ENCODE measurements at regions not wholly inside any gene's neighbourhood (a gene's known extent, or its start where the extent isn't known, plus 50 kb on each side); places are given as distances from the start of the nearest gene placed in this dataset.

DNA sequence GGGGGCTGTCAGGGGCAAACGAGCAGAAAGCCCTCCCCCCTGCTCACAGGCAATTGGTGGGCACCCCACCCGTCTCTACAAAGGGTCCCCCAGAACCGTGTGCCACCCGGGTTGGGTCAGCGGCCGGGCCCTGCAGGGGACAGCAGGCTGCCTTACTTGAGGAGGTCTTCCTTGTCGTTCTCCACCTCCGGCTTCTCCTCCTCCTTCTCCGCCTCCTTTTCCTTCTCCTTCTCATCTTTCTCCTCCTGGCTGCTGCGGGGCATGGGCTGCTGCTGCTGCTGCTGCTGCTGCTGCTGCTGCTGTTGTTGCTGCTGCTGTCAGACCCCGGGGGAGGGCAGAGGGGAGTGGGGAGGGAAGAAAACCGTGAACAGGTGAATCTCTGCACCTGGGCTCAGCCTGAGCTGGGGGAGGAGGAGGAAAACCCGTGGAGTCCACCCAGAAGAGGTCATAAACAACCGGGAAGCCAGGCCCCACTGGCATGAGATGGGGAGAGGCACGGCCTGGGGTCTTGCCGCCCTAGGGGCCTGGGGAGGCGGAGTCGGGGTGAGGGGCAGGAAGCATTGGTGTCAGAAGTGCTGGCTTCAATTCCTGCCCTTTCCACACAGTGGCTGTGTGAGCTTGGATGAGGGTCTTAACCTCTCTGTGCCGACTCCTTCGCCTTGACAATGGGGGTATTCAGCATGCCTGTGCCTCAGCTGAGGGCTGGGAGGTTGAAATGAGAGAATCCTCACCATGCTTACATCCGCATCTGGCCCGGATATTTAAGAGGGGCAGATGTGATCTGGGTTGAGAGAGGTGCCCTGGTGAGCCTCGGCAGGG is 107.6 kb downstream of the RFLNA start:
- DNase-seq (ENCODE audit: low spot score): no peak
- Histone ChIP-seq H3K36me3 (peaks cover 39% of the 10 kb centered on the region), H3K27me3 (no peaks in the 10 kb centered on the region), H3K4me3 (no peak overlapping the region), H3K9me3 (no peaks in the 10 kb centered on the region), H3K27ac (peak overlapping the region; percentile 54 to 80), H3K4me1 (peaks cover 0 to 54% of the 10 kb centered on the region in 2 donors)
- TF ChIP-seq, protein P1, sequence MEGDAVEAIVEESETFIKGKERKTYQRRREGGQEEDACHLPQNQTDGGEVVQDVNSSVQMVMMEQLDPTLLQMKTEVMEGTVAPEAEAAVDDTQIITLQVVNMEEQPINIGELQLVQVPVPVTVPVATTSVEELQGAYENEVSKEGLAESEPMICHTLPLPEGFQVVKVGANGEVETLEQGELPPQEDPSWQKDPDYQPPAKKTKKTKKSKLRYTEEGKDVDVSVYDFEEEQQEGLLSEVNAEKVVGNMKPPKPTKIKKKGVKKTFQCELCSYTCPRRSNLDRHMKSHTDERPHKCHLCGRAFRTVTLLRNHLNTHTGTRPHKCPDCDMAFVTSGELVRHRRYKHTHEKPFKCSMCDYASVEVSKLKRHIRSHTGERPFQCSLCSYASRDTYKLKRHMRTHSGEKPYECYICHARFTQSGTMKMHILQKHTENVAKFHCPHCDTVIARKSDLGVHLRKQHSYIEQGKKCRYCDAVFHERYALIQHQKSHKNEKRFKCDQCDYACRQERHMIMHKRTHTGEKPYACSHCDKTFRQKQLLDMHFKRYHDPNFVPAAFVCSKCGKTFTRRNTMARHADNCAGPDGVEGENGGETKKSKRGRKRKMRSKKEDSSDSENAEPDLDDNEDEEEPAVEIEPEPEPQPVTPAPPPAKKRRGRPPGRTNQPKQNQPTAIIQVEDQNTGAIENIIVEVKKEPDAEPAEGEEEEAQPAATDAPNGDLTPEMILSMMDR (IDR thresholded peaks at IDR 0.05): no peak

DNA sequence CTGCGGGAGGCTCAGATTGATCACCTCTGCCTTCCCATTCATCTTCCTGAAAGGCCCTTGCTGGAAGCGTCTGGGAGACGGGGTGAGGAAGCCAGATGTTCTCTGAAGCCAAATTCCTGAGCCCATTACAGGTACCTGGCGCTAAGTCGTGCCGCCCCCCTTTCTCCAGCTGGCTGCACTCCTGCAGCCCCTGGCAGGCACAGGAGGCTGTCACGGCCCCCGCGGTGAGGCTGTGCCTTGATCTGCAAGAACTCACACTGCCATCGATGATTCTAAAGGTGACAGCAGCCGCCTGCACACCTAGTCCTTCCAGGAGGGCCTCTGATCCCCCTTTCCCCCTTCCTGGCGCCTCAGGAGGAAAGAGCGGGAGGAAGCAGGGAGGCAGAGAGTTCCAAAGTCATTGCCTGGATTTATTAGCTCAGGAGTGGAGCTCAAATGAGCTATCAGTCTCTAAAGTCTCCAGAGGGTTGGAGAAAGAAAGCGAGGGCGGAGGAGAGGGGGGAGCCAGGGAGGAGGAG is 106.9 kb downstream of the RFLNA start:
- peak overlapping the region in 1 of 2 donors; percentile 80 for H3K27ac ChIP-seq
- peaks cover 0 to 61% of the 10 kb centered on the region in 2 donors for H3K4me1 ChIP-seq
- H3K36me3 ChIP-seq: peaks cover 36% of the 10 kb centered on the region
- no peak overlapping the region for H3K4me3 ChIP-seq
- DNase-seq (ENCODE audit: low spot score): no peak
- H3K9me3 ChIP-seq: no peaks in the 10 kb centered on the region
- H3K27me3 ChIP-seq: no peaks in the 10 kb centered on the region
- TF ChIP-seq, protein P1 (IDR thresholded peaks at IDR 0.05): no peak

DNA sequence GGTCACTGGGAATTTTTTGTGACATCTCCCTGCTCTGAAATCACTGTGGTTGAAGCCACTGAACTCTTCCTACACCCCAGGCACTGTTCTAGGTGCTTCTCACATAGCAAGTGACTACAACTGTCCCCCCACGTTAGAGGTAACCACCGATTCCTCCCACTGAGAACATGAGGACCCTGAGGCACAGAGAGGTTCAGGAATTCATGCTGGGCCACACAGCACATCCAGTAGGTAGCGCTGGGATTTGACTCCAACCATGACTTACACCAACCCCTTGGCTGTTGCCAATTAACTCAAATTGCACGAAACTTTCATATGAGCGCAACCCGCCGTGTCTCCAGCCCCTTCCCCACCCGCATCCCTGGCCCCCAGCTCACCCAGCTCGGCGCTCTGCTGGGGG is 105.2 kb downstream of the RFLNA start:
- no peak for DNase-seq (ENCODE audit: low spot score)
- Histone ChIP-seq H3K4me1 (peaks cover 0 to 74% of the 10 kb centered on the region in 2 donors), H3K36me3 (peaks cover 36% of the 10 kb centered on the region), H3K9me3 (no peaks in the 10 kb centered on the region), H3K27me3 (no peaks in the 10 kb centered on the region), H3K27ac (peak overlapping the region; percentile 82 to 94), H3K4me3 (no peak overlapping the region)
- TF ChIP-seq, protein P1 (IDR thresholded peaks at IDR 0.05): no peak

DNA sequence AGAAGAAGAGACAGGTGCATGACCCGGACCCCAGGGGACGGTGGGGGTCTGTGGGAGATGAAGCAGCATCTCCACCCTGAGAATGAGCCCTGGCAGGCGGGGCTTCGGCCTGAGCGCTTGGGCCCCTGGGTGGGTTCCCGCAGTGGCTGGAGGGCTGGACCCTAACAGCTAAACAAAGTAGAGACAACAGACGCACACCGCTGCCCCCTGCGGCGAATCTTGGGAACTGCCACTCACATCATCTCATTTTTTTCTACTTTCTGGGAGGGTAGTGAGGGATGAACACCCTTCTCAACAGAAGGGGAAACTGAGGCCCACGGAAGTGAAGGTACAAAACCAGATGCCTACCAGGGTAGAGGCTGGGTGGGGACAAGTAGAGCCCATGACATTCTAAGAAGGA is 104.7 kb downstream of the RFLNA start:
- peaks cover 0 to 74% of the 10 kb centered on the region in 2 donors for H3K4me1 ChIP-seq
- H3K36me3 ChIP-seq: peaks cover 39% of the 10 kb centered on the region

DNA sequence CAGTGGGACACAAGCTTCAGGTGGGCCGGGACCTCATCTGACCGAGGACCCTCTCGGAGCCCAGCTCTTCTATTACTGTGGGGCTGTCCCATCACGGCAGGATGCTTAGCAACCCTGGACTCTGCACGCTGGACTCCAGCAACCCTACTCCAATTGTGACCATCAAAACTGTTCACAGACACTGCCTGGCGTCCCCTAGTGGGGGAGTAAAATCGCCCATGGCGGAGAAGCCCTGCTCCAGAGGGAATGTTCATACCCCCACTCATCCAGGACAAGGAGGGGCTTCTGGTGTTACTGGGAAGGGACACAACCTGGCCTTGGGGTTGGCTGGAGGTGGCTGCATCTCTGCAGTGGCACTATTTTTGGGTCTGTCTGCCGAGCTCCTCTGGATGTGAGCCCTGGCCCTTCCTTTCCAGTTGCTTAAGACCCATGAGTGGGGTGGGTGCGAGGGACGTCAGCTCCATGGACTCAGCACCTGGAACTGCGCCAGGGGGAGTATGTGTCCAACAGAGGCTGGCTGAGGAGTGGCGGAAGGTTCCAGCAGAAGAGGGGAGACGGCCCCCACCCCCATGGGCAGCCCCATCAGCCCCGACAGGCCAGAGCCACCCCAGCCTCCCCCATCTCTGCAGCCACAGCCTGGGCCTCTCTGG is 103.8 kb downstream of the RFLNA start:
- no peaks in the 10 kb centered on the region for H3K9me3 ChIP-seq
- peak; percentile 95 for DNase-seq (ENCODE audit: low spot score)
- peaks cover 46% of the 10 kb centered on the region for H3K36me3 ChIP-seq
- H3K27me3 ChIP-seq: no peaks in the 10 kb centered on the region
- H3K4me3 ChIP-seq: no peak overlapping the region
- peak overlapping the region; percentile 82 to 94 for H3K27ac ChIP-seq
- H3K4me1 ChIP-seq: peaks cover 0 to 74% of the 10 kb centered on the region in 2 donors
- TF ChIP-seq, protein P1 (IDR thresholded peaks at IDR 0.05): peak in 1 of 2 donors; percentile 34

More for the DNA sequence above, 104.7 kb downstream of the RFLNA start:
- Histone ChIP-seq H3K4me3 (no peak overlapping the region), H3K27ac (peak overlapping the region; percentile 82 to 94), H3K27me3 (no peaks in the 10 kb centered on the region), H3K9me3 (no peaks in the 10 kb centered on the region)
- DNase-seq (ENCODE audit: low spot score): no peak
- TF ChIP-seq, protein P1 (IDR thresholded peaks at IDR 0.05): peak; percentile 47 to 75

All from right atrium auricular region (tissue), 2 donors.